SK-N-SH treated with all-trans-retinoic acid at 6 μM for 48 hours (cell line): ENCODE measurements at regions not wholly inside any gene's neighbourhood (a gene's known extent, or its start where the extent isn't known, plus 50 kb on each side); places are given as distances from the start of the nearest gene placed in this dataset.

Experiments
- BACH2 ChIP-seq: fragments of 250-450 bp; sonication (Bioruptor Pico); IDR thresholded peaks from 2 replicates; pipeline ENCODE4 v1.9.0; 2021; ENCODE audit warnings: mild to moderate bottlenecking, borderline replicate concordance
- CREB5 ChIP-seq: fragments of 250-450 bp; sonication (Bioruptor Pico); IDR thresholded peaks from 2 replicates; pipeline ENCODE4 v1.5.1; 2020; ENCODE audit warnings: low read depth, mild to moderate bottlenecking, moderate library complexity
- ESRRG ChIP-seq: fragments of 250-450 bp; sonication (Bioruptor Pico); IDR thresholded peaks from 2 replicates; pipeline ENCODE4 v1.6.1; 2021; ENCODE audit warnings: mild to moderate bottlenecking
- GLIS3 ChIP-seq: fragments of 250-450 bp; sonication (Bioruptor Pico); IDR thresholded peaks from 2 replicates; pipeline ENCODE4 v1.5.0; 2020; ENCODE audit warnings: mild to moderate bottlenecking, moderate library complexity
- ISL1 ChIP-seq: fragments of 250-450 bp; sonication (Bioruptor Pico); IDR thresholded peaks from 2 replicates; pipeline ENCODE4 v2.1.2; 2022; ENCODE audit warnings: mild to moderate bottlenecking, moderate library complexity
- POU6F1 ChIP-seq: fragments of 250-450 bp; sonication (Bioruptor Pico); IDR thresholded peaks from 2 replicates; pipeline ENCODE4 v1.8.0; 2021; ENCODE audit warnings: low read depth, mild to moderate bottlenecking, moderate library complexity, borderline replicate concordance
- PPARA ChIP-seq: fragments of 250-450 bp; sonication (Bioruptor Pico); IDR thresholded peaks from 2 replicates; pipeline ENCODE4 v1.5.0; 2020; ENCODE audit warnings: mild to moderate bottlenecking, borderline replicate concordance
- TOX ChIP-seq: fragments of 250-450 bp; sonication (Bioruptor Pico); IDR thresholded peaks from 2 replicates; pipeline ENCODE4 v1.8.0; 2021; ENCODE audit warnings: mild to moderate bottlenecking, moderate library complexity, borderline replicate concordance
- ZFP3 ChIP-seq: fragments of 250-450 bp; sonication (Bioruptor Pico); IDR thresholded peaks from 2 replicates; pipeline ENCODE4 v1.5.0; 2020; ENCODE audit warnings: mild to moderate bottlenecking, moderate library complexity
- ZFP30 ChIP-seq: fragments of 450-650 bp; formaldehyde crosslinking; IDR thresholded peaks from 2 replicates; pipeline ENCODE4 v1.5.0; 2022; ENCODE audit warnings: mild to moderate bottlenecking, moderate library complexity
- ZNF565 ChIP-seq: fragments of 450-650 bp; formaldehyde crosslinking; conservative IDR thresholded peaks from 2 replicates; pipeline ENCODE4 v1.5.0; 2020; ENCODE audit warnings: low read depth, mild to moderate bottlenecking, moderate library complexity
- ZNF70 ChIP-seq: fragments of 450-650 bp; formaldehyde crosslinking; IDR thresholded peaks from 2 replicates; pipeline ENCODE4 v1.5.0; 2020; ENCODE audit warnings: mild to moderate bottlenecking, moderate library complexity
- TF ChIP-seq, protein P1 (sequence below): fragments of 250-450 bp; sonication (Bioruptor Pico); IDR thresholded peaks from 2 replicates; pipeline ENCODE4 v1.8.0; 2020; ENCODE audit warnings: mild to moderate bottlenecking, moderate library complexity, borderline replicate concordance
- TF ChIP-seq, protein P2 (sequence below): fragments of 250-450 bp; sonication (Bioruptor Pico); IDR thresholded peaks from 2 replicates; pipeline ENCODE4 v1.5.1; 2021; ENCODE audit warnings: mild to moderate bottlenecking, moderate library complexity

- TF ChIP-seq GLIS3 (CRISPR knock-in tag) = no peak
- TF ChIP-seq POU6F1 (CRISPR knock-in tag) = no peak
- no peak for TF ChIP-seq ZFP3 (CRISPR knock-in tag)
- TF ChIP-seq BACH2 (CRISPR knock-in tag) = no peak
- no peak for TF ChIP-seq TOX (CRISPR knock-in tag)
- TF ChIP-seq ZNF70 (CRISPR knock-in tag) = no peak
- TF ChIP-seq, protein P1, sequence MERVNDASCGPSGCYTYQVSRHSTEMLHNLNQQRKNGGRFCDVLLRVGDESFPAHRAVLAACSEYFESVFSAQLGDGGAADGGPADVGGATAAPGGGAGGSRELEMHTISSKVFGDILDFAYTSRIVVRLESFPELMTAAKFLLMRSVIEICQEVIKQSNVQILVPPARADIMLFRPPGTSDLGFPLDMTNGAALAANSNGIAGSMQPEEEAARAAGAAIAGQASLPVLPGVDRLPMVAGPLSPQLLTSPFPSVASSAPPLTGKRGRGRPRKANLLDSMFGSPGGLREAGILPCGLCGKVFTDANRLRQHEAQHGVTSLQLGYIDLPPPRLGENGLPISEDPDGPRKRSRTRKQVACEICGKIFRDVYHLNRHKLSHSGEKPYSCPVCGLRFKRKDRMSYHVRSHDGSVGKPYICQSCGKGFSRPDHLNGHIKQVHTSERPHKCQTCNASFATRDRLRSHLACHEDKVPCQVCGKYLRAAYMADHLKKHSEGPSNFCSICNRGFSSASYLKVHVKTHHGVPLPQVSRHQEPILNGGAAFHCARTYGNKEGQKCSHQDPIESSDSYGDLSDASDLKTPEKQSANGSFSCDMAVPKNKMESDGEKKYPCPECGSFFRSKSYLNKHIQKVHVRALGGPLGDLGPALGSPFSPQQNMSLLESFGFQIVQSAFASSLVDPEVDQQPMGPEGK = no peak
- TF ChIP-seq ISL1 (CRISPR knock-in tag) = no peak
- no peak for TF ChIP-seq ESRRG (CRISPR knock-in tag)
- TF ChIP-seq PPARA (CRISPR knock-in tag) = no peak
- TF ChIP-seq, protein P2, sequence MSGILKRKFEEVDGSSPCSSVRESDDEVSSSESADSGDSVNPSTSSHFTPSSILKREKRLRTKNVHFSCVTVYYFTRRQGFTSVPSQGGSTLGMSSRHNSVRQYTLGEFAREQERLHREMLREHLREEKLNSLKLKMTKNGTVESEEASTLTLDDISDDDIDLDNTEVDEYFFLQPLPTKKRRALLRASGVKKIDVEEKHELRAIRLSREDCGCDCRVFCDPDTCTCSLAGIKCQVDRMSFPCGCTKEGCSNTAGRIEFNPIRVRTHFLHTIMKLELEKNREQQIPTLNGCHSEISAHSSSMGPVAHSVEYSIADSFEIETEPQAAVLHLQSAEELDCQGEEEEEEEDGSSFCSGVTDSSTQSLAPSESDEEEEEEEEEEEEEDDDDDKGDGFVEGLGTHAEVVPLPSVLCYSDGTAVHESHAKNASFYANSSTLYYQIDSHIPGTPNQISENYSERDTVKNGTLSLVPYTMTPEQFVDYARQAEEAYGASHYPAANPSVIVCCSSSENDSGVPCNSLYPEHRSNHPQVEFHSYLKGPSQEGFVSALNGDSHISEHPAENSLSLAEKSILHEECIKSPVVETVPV = no peak
- TF ChIP-seq CREB5 = no peak
- no peak for TF ChIP-seq ZFP30 (CRISPR knock-in tag)
- TF ChIP-seq ZNF565 (CRISPR knock-in tag) = no peak
These were observed 54.6 kb upstream of the TNP1 start for GRCh38 chr2:216914491-216914890.
